ENCODE measurements at regions not wholly inside any gene's neighbourhood (a gene's known extent, or its start where the extent isn't known, plus 50 kb on each side); places are given as distances from the start of the nearest gene placed in this dataset.

GRCh38 chr5:175253597-175253996 is 190.4 kb downstream of the DRD1 start:
- Histone ChIP-seq H3K9me2 (replicated peaks; ENCODE audit: low read depth, low read length) (no peaks in the 10 kb centered on the region), H3K4me2 (ENCODE audit: low read depth, low read length, poor library complexity, severe bottlenecking) (no peak overlapping the region), H3K4me3 (ENCODE audit: low read length, poor library complexity, severe bottlenecking) (no peak overlapping the region)

GRCh38 chr5:175252234-175252805 is 191.7 kb downstream of the DRD1 start:
- Histone ChIP-seq H3K4me1 (ENCODE audit: insufficient read depth, low read length, poor library complexity, severe bottlenecking) (no peaks in the 10 kb centered on the region), H3K79me2 (ENCODE audit: insufficient read depth, low read length) (no peaks in the 10 kb centered on the region), H3K36me3 (ENCODE audit: insufficient read depth, low read length) (no peaks in the 10 kb centered on the region), H3K9me3 (ENCODE audit: insufficient read depth, low read depth, low read length) (no peaks in the 10 kb centered on the region), H4K20me1 (ENCODE audit: insufficient read depth, low read length, poor library complexity, severe bottlenecking) (no peaks in the 10 kb centered on the region), H2AFZ (ENCODE audit: low read length) (no peak overlapping the region), H3K27me3 (ENCODE audit: insufficient read depth, low read length, poor library complexity, severe bottlenecking) (no peaks in the 10 kb centered on the region), H3F3A (ENCODE audit: low read depth) (no peaks in the 10 kb centered on the region), H3K4me2 (ENCODE audit: low read depth, low read length, poor library complexity, severe bottlenecking) (no peak overlapping the region), H3K9ac (ENCODE audit: low read depth, low read length, poor library complexity, severe bottlenecking) (no peak overlapping the region), H3K9me2 (replicated peaks; ENCODE audit: low read depth, low read length) (no peaks in the 10 kb centered on the region), H3K4me3 (ENCODE audit: low read length, poor library complexity, severe bottlenecking) (no peak overlapping the region)
- TF ChIP-seq EZH2phosphoT487 (IDR thresholded peaks at IDR 0.05; ENCODE audit: borderline replicate concordance): no peak
- no peak for TF ChIP-seq CTCF (conservative IDR thresholded peaks at IDR 0.05; ENCODE audit: low read length)

More at GRCh38 chr5:175253597-175253996, 190.4 kb downstream of the DRD1 start:
- Histone ChIP-seq H3K36me3 (ENCODE audit: insufficient read depth, low read length) (no peaks in the 10 kb centered on the region), H3K4me1 (ENCODE audit: insufficient read depth, low read length, poor library complexity, severe bottlenecking) (no peaks in the 10 kb centered on the region), H3K9me3 (ENCODE audit: insufficient read depth, low read depth, low read length) (no peaks in the 10 kb centered on the region), H3K27me3 (ENCODE audit: insufficient read depth, low read length, poor library complexity, severe bottlenecking) (no peaks in the 10 kb centered on the region), H4K20me1 (ENCODE audit: insufficient read depth, low read length, poor library complexity, severe bottlenecking) (no peaks in the 10 kb centered on the region), H3K9ac (ENCODE audit: low read depth, low read length, poor library complexity, severe bottlenecking) (no peak overlapping the region), H3K79me2 (ENCODE audit: insufficient read depth, low read length) (no peaks in the 10 kb centered on the region), H2AFZ (ENCODE audit: low read length) (no peak overlapping the region), H3F3A (ENCODE audit: low read depth) (no peaks in the 10 kb centered on the region)
- no peak for TF ChIP-seq CTCF (conservative IDR thresholded peaks at IDR 0.05; ENCODE audit: low read length)
- TF ChIP-seq EZH2phosphoT487 (IDR thresholded peaks at IDR 0.05; ENCODE audit: borderline replicate concordance): no peak

DNA sequence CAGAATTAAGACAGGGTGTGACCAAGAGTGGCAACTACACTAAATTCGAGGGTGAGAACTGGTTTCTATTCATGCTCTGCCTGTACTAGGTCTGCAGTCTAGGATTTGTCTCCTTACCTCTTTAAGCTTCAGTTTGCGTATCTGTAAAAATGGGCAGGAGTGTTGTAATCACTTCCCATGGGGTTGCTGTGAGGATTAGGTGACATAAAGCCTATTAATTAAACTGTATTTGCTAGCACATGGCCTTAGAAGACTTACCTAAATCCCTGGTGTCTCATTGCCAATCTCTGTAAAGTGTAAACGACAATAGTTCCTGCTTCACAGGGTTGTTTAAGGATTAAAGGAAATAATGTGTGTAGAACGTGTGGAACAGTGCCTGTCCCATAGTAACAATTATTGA is 193.6 kb downstream of the DRD1 start:
- Histone ChIP-seq H3K4me3 (ENCODE audit: low read length, poor library complexity, severe bottlenecking) (no peak overlapping the region), H3K9ac (ENCODE audit: low read depth, low read length, poor library complexity, severe bottlenecking) (no peak overlapping the region), H3K9me3 (ENCODE audit: insufficient read depth, low read depth, low read length) (no peaks in the 10 kb centered on the region), H3F3A (ENCODE audit: low read depth) (no peaks in the 10 kb centered on the region), H3K36me3 (ENCODE audit: insufficient read depth, low read length) (no peaks in the 10 kb centered on the region), H2AFZ (ENCODE audit: low read length) (no peak overlapping the region), H3K27me3 (ENCODE audit: insufficient read depth, low read length, poor library complexity, severe bottlenecking) (no peaks in the 10 kb centered on the region), H3K79me2 (ENCODE audit: insufficient read depth, low read length) (no peaks in the 10 kb centered on the region), H3K4me1 (ENCODE audit: insufficient read depth, low read length, poor library complexity, severe bottlenecking) (no peaks in the 10 kb centered on the region), H3K9me2 (replicated peaks; ENCODE audit: low read depth, low read length) (no peaks in the 10 kb centered on the region), H4K20me1 (ENCODE audit: insufficient read depth, low read length, poor library complexity, severe bottlenecking) (no peaks in the 10 kb centered on the region), H3K4me2 (ENCODE audit: low read depth, low read length, poor library complexity, severe bottlenecking) (no peak overlapping the region)
- TF ChIP-seq EZH2phosphoT487 (IDR thresholded peaks at IDR 0.05; ENCODE audit: borderline replicate concordance): no peak

- no peaks in the 10 kb centered on the region for H4K20me1 ChIP-seq (ENCODE audit: insufficient read depth, low read length, poor library complexity, severe bottlenecking)
- no peaks in the 10 kb centered on the region for H3F3A ChIP-seq (ENCODE audit: low read depth)
- TF ChIP-seq CTCF (conservative IDR thresholded peaks at IDR 0.05; ENCODE audit: low read length): no peak
- TF ChIP-seq EZH2phosphoT487 (IDR thresholded peaks at IDR 0.05; ENCODE audit: borderline replicate concordance): no peak
- no peak overlapping the region for H3K4me2 ChIP-seq (ENCODE audit: low read depth, low read length, poor library complexity, severe bottlenecking)
- no peaks in the 10 kb centered on the region for H3K79me2 ChIP-seq (ENCODE audit: insufficient read depth, low read length)
- no peak overlapping the region for H2AFZ ChIP-seq (ENCODE audit: low read length)
- no peaks in the 10 kb centered on the region for H3K27me3 ChIP-seq (ENCODE audit: insufficient read depth, low read length, poor library complexity, severe bottlenecking)
- H3K9me3 ChIP-seq (ENCODE audit: insufficient read depth, low read depth, low read length): no peaks in the 10 kb centered on the region
- no peak overlapping the region for H3K4me3 ChIP-seq (ENCODE audit: low read length, poor library complexity, severe bottlenecking)
- no peaks in the 10 kb centered on the region for H3K4me1 ChIP-seq (ENCODE audit: insufficient read depth, low read length, poor library complexity, severe bottlenecking)
- no peak overlapping the region for H3K9ac ChIP-seq (ENCODE audit: low read depth, low read length, poor library complexity, severe bottlenecking)
- H3K9me2 ChIP-seq (replicated peaks; ENCODE audit: low read depth, low read length): no peaks in the 10 kb centered on the region
- no peaks in the 10 kb centered on the region for H3K36me3 ChIP-seq (ENCODE audit: insufficient read depth, low read length)
Observed at GRCh38 chr5:175248416-175248905, 195.5 kb downstream of the DRD1 start.
